ENCODE measurements at regions not wholly inside any gene's neighbourhood (a gene's known extent, or its start where the extent isn't known, plus 50 kb on each side); places are given as distances from the start of the nearest gene placed in this dataset.

GRCh38 chr22:47550524-47551430, 788.3 kb downstream of the TBC1D22A start (continued):
- no peak for TF ChIP-seq DMTF1 (CRISPR knock-in tag; IDR thresholded peaks at IDR 0.05)
- TF ChIP-seq PLSCR1 (CRISPR knock-in tag; IDR thresholded peaks at IDR 0.05; ENCODE audit: borderline replicate concordance), result no peak
- no peak for TF ChIP-seq ZNF180 (CRISPR knock-in tag; IDR thresholded peaks at IDR 0.05; ENCODE audit: borderline replicate concordance, low read depth)
- no peak for TF ChIP-seq HDAC1 (CRISPR knock-in tag; IDR thresholded peaks at IDR 0.05)
- TF ChIP-seq RFX1 (IDR thresholded peaks at IDR 0.05), result no peak
- no peak for TF ChIP-seq ZNF672 (CRISPR knock-in tag; IDR thresholded peaks at IDR 0.05)
- TF ChIP-seq FLYWCH1 (CRISPR knock-in tag; IDR thresholded peaks at IDR 0.05), result no peak

- ChIA-PET POLR2A (no interaction called here), CTCF (ENCODE audit: low intra/inter-chr PET ratio, low total read pairs) (no interaction called here)
- Histone ChIP-seq H2AFZ (ENCODE audit: low read length) (no peak overlapping the region), H3K9ac (ENCODE audit: insufficient read depth, low read depth, low read length) (no peak overlapping the region), H3K79me2 (ENCODE audit: insufficient read depth, low read length) (no peaks in the 10 kb centered on the region), H3K27ac (ENCODE audit: extremely low read length, insufficient read depth, low read length) (no peak overlapping the region), H3K4me1 (ENCODE audit: insufficient read depth, low read length) (no peaks in the 10 kb centered on the region), H3K4me3 (replicated peaks in 1 of 3; ENCODE audit: insufficient read depth in 1 of 3, low read depth in 2 of 3, low read length in 3 of 3) (no peak overlapping the region), H4K20me1 (ENCODE audit: insufficient read depth, low read length) (no peaks in the 10 kb centered on the region), H3K36me3 (replicated peaks in 1 of 2; ENCODE audit: control insufficient read depth in 1 of 2, insufficient read depth in 2 of 2, low read length in 2 of 2) (no peaks in the 10 kb centered on the region), H3K4me2 (ENCODE audit: low read depth, low read length) (no peak overlapping the region), H3K9me3 (ENCODE audit: low read length) (no peaks in the 10 kb centered on the region), H3K27me3 (ENCODE audit: control insufficient read depth in 1 of 2, insufficient read depth in 2 of 2, low read length in 2 of 2) (peaks cover 1 to 40% of the 10 kb centered on the region in 2 experiments; a peak in 4 of 5 replicates)
- ATAC-seq (no peak), DNase-seq (ENCODE audit: low spot score) (no peak), FAIRE-seq (no peak)
- intact Hi-C loops (cut with micrococcal nuclease; ENCODE audit: unreplicated experiment) (no loop called here), in situ Hi-C loops (cut with HindIII; ENCODE audit: extremely low pct_ligation_motif_present, low pct_unique_long_range_greater_than_20kb) (no loop called here)
- WGBS (ENCODE audit: low lambda C conversion rate), result 4% methylated on average over 13 of the region's 17 CpGs
- BruUV-seq (replicated peaks), result no TSS peak
- no peak for TF ChIP-seq ZNF781 (CRISPR knock-in tag; IDR thresholded peaks at IDR 0.05; ENCODE audit: borderline replicate concordance, not compliant biosample characterization)
- TF ChIP-seq MYPOP (CRISPR knock-in tag; IDR thresholded peaks at IDR 0.05), result no peak
- no peak for TF ChIP-seq ZNF772 (CRISPR knock-in tag; IDR thresholded peaks at IDR 0.05)
- TF ChIP-seq SNAPC2 (CRISPR knock-in tag; IDR thresholded peaks at IDR 0.05), result no peak
- no peak for TF ChIP-seq SNRNP70 (IDR thresholded peaks at IDR 0.05; ENCODE audit: low read depth, low read length)
- TF ChIP-seq, protein P1, sequence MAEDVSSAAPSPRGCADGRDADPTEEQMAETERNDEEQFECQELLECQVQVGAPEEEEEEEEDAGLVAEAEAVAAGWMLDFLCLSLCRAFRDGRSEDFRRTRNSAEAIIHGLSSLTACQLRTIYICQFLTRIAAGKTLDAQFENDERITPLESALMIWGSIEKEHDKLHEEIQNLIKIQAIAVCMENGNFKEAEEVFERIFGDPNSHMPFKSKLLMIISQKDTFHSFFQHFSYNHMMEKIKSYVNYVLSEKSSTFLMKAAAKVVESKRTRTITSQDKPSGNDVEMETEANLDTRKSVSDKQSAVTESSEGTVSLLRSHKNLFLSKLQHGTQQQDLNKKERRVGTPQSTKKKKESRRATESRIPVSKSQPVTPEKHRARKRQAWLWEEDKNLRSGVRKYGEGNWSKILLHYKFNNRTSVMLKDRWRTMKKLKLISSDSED (CRISPR knock-in tag; IDR thresholded peaks at IDR 0.05), result no peak
- TF ChIP-seq RELA (CRISPR knock-in tag; IDR thresholded peaks at IDR 0.05), result no peak
Observed at GRCh38 chr22:47549741-47550340, 787.4 kb downstream of the TBC1D22A start.

All from HepG2 (cell line).